Left lung (tissue), 4 donors: ENCODE measurements at regions not wholly inside any gene's neighbourhood (a gene's known extent, or its start where the extent isn't known, plus 50 kb on each side); places are given as distances from the start of the nearest gene placed in this dataset.
"Not testable (repeated sequence)": the region's sequence is repeated elsewhere in the genome, so short reads cannot be mapped to it uniquely, and the experiment has no call there.

ENCODE experiments used
- ATAC-seq: fragments of 200-7000 bp; cut with Tn5 transposase; one replicate; pipeline ENCODE4 v1.9.1; 2020; ENCODE audit warnings: moderate library complexity
- DNase-seq, 4 donors: peaks; one replicate each; pipeline ENCODE4 v3.0.0-alpha.2; 2013 to 2020
- H3K27ac ChIP-seq, 2 donors: fragments of 200-600 bp; sonication (generic) in 1 of 2; one replicate each; pipeline versions ENCODE4 v1.5.0 to v1.8.0; 2020 to 2021
- H3K27me3 ChIP-seq, 2 donors: fragments of 200-600 bp; sonication (generic) in 1 of 2; one replicate each; pipeline versions ENCODE4 v1.5.0 to v1.8.0; 2020 to 2021
- H3K36me3 ChIP-seq, 2 donors: fragments of 200-600 bp; sonication (generic) in 1 of 2; one replicate each; pipeline versions ENCODE4 v1.5.0 to v1.8.0; 2020 to 2021
- H3K4me1 ChIP-seq, 2 donors: fragments of 200-600 bp; one replicate each; pipeline ENCODE4 v1.8.0; 2021
- H3K4me3 ChIP-seq, 2 donors: fragments of 200-600 bp; sonication (generic) in 1 of 2; one replicate each; pipeline versions ENCODE4 v1.5.0 to v1.8.0; 2020 to 2021; ENCODE audit warnings: mild to moderate bottlenecking in 1 of 2
- H3K9me3 ChIP-seq, 2 donors: fragments of 200-600 bp; sonication (generic) in 1 of 2; one replicate each; pipeline versions ENCODE4 v1.5.0 to v1.8.0; 2020 to 2021
- intact Hi-C, 2 donors: fragments of 100-400 bp; cut with DNase I; formaldehyde crosslinking; loops; one replicate each; pipeline versions ENCODE4 v1.11.2 to v1.14.2; 2022
- TF ChIP-seq, protein P1 (sequence below), 2 donors: fragments of 200-600 bp; sonication (generic) in 1 of 2; IDR thresholded peaks; one replicate each; pipeline versions ENCODE4 v1.5.0 to v1.8.0; 2021; ENCODE audit warnings: antibody characterized with exemption in 2 of 2
- donor health status: DM: no; HTN: yes; CAD: no.
- donor health status: DM: no; HTN: no; CAD: no.

DNA sequence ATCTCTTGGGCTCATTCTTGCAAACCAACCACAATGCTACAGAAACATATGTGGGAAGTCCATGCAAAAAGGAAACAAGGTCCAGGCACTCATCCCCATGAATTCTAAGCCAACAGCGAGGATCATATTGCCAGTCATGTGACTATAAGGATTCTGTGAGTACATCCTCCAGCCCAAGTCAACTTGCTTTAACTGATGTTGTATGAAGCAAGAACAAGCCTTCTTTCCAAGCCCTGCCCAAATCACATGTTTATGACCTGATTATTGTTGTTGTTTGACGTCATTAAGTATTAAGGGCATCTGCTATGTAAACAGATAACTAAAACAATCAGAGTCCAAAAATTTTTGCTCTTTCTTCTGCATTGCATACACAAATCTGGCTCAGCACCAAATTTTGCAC is 78.2 kb upstream of the MON1B start:
- ATAC-seq (no peak), DNase-seq (peak in 1 of 4 donors; percentile 18)
- intact Hi-C loops = no loop called here
- Histone ChIP-seq H3K9me3 (no peaks in the 10 kb centered on the region), H3K4me1 (peaks cover 0 to 5% of the 10 kb centered on the region in 2 donors), H3K27ac (no peak overlapping the region), H3K4me3 (no peak overlapping the region), H3K27me3 (no peaks in the 10 kb centered on the region), H3K36me3 (no peaks in the 10 kb centered on the region)
- TF ChIP-seq, protein P1, sequence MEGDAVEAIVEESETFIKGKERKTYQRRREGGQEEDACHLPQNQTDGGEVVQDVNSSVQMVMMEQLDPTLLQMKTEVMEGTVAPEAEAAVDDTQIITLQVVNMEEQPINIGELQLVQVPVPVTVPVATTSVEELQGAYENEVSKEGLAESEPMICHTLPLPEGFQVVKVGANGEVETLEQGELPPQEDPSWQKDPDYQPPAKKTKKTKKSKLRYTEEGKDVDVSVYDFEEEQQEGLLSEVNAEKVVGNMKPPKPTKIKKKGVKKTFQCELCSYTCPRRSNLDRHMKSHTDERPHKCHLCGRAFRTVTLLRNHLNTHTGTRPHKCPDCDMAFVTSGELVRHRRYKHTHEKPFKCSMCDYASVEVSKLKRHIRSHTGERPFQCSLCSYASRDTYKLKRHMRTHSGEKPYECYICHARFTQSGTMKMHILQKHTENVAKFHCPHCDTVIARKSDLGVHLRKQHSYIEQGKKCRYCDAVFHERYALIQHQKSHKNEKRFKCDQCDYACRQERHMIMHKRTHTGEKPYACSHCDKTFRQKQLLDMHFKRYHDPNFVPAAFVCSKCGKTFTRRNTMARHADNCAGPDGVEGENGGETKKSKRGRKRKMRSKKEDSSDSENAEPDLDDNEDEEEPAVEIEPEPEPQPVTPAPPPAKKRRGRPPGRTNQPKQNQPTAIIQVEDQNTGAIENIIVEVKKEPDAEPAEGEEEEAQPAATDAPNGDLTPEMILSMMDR (IDR thresholded peaks at IDR 0.05) = no peak

DNA sequence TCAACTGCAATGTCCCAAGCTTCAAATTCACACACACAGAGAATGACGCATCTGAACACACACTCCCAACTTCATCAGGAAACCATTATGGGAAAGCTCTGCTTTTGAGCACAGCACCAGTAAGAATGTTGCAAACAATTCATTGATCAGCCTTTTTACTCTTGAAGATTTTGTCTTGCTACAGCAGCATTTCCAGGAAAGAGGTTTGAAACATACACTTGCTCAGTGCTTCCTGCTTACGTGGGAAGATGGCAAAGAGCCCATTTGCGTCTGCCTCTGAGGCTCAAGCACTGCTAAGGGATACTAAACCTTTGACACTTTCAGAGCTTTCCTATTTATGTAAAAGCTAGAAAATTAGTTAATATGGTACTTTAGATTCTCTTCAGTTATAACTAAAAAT is 77.2 kb upstream of the MON1B start:
- DNase-seq = peak in 1 of 4 donors; percentile 62
- TF ChIP-seq, protein P1 (IDR thresholded peaks at IDR 0.05) = no peak
- Histone ChIP-seq H3K4me3 (no peak overlapping the region), H3K9me3 (no peaks in the 10 kb centered on the region), H3K4me1 (peaks cover 0 to 5% of the 10 kb centered on the region in 2 donors), H3K27me3 (no peaks in the 10 kb centered on the region), H3K36me3 (no peaks in the 10 kb centered on the region), H3K27ac (no peak overlapping the region)
- intact Hi-C loops = no loop called here
- ATAC-seq = peak; percentile 31

DNA sequence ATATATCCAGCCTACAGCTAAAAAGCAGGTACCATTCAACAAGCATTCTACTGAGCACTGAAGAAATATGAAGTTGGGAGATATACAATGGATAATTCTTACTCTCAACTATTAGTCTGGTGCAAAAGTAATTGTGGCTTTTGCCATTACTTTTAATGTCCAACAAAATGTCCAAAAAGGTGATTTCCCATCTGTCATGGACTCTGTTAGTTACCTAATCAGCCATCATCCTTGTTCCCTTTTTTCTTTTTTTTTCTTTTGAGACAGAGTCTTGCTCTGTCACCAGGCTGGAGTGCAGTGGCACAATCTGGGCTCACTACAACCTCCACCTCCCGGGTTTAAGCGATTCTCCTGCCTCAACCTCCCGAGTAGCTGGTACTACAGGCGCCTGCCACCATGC is 76.6 kb upstream of the MON1B start:
- H3K4me3 ChIP-seq, H3K9me3 ChIP-seq, H3K27me3 ChIP-seq, DNase-seq, H3K4me1 ChIP-seq, ATAC-seq, H3K36me3 ChIP-seq, intact Hi-C loops, H3K27ac ChIP-seq: not testable (repeated sequence)

DNA sequence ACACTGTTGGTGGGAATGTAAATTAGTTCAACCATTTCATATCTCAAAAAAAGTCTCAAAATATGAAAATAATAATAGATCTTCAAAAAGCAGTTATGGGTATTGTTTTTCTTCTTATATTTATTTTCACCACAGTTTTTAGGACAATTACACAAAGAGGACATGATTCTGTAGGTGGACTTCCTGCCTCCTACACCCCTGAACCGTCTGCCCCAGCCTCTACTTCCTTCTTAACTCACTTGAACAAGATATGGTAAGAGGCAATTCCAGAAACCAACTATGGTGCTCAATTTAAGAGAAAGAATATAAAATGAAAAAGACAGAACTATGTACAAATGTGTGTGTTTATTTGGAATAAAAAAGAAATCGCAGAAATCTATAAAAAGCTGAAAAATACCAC is 74.1 kb upstream of the MON1B start:
- Histone ChIP-seq H3K27ac (no peak overlapping the region), H3K4me3 (no peak overlapping the region), H3K27me3 (no peaks in the 10 kb centered on the region), H3K9me3 (no peaks in the 10 kb centered on the region), H3K4me1 (peaks cover 0 to 5% of the 10 kb centered on the region in 2 donors), H3K36me3 (no peaks in the 10 kb centered on the region)
- intact Hi-C loops = no loop called here
- no peak for ATAC-seq
- TF ChIP-seq, protein P1 (IDR thresholded peaks at IDR 0.05) = no peak
- no peak for DNase-seq

DNA sequence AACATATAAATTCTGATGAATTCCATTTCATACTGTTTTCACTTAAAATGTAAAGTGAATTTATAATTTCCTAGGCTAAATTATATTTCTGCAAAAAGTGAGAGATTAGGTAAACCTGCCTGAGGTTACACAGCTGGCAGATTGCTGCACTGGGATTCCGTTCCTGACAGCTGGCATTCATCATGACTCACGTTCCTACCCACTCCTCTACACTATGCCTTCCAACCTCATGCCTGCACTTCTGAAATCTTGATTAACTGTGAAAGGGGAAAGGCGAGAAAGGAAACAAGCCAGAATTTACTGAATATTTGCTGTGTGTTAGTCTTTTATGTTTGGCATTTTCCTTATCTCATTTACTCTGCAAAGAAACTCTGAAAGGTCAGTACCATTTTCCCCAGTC is 73.3 kb upstream of the MON1B start:
- Histone ChIP-seq H3K9me3 (no peaks in the 10 kb centered on the region), H3K4me3 (no peak overlapping the region), H3K27me3 (no peaks in the 10 kb centered on the region), H3K36me3 (no peaks in the 10 kb centered on the region), H3K27ac (no peak overlapping the region), H3K4me1 (peaks cover 0 to 5% of the 10 kb centered on the region in 2 donors)
- TF ChIP-seq, protein P1 (IDR thresholded peaks at IDR 0.05) = no peak
- intact Hi-C loops = no loop called here
- no peak for ATAC-seq
- no peak for DNase-seq

DNA sequence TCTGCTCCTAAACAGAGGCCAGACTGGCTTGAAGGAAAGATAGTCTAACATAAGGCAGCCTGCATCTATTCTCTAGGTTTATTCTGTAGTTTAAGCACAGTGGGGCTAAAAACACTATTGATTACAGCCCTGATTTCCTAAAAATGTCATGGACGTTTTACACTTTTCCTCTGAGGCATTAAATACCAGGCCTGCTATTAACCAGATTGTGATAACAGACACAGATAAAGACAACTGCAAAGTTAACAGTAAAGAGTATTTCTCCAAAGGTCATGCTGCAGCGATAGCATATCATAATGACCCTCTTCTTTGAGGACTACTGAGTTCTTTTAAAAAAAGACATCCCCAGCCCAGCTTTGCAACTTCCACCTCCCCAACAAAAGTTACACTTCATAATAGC is 59.6 kb upstream of the MON1B start:
- H3K27ac ChIP-seq = no peak overlapping the region
- no peaks in the 10 kb centered on the region for H3K4me1 ChIP-seq
- no peaks in the 10 kb centered on the region for H3K36me3 ChIP-seq
- TF ChIP-seq, protein P1 (IDR thresholded peaks at IDR 0.05) = no peak
- ATAC-seq (no peak), DNase-seq (no peak)
- H3K4me3 ChIP-seq = no peak overlapping the region
- intact Hi-C loops = no loop called here
- H3K9me3 ChIP-seq = peaks cover 0 to 2% of the 10 kb centered on the region in 2 donors
- no peaks in the 10 kb centered on the region for H3K27me3 ChIP-seq
